Hematopoietic multipotent progenitor cell treated with erythropoietin and hydrocortisone succinate and interleukin-3 and kit ligand, for 8 days (in vitro differentiated cells): ENCODE measurements at regions not wholly inside any gene's neighbourhood (a gene's known extent, or its start where the extent isn't known, plus 50 kb on each side); places are given as distances from the start of the nearest gene placed in this dataset.

Experiments
- DNase-seq: peaks from one replicate; pipeline ENCODE4 v3.0.0-alpha.2; 2015

DNA sequence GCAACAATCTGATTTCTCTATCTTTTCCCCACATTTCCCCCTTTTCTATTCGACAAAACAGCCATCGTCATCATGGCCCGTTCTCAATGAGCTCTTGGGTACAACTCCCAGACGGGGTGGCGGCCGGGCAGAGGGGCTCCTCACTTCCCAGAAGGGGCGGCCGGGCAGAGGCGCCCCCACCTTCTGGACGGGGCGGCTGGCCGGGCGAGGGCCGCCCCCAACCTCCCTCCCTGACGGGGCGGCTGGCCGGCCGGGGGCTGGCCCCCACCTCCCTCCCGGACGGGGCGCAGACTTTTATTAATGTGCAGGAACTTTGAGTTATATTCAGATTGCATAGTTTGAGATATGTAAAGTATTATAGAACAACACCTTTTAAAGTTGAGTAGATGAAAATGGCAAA lies 64.4 kb upstream of the HPGD start:
- no peak for DNase-seq

DNA sequence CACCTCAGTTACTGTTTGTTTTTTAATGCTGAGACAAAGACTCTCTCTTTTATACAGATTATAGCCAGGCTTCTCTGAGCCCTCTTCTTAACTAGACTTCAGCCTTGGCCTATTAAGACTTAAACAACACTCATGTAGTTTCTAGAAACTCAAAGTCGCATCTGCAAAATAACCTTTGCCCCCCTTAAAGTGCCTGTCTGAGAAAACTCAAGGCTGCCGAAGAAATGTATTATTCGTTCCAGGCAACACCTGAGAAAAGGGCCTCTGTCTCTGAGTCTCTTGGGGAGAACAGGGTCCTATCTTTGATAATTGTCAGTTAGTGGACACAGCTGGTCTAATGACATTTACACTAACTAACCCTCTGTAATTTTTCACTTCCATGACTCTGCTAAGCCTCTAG lies 60.8 kb upstream of the HPGD start:
- DNase-seq: no peak

DNA sequence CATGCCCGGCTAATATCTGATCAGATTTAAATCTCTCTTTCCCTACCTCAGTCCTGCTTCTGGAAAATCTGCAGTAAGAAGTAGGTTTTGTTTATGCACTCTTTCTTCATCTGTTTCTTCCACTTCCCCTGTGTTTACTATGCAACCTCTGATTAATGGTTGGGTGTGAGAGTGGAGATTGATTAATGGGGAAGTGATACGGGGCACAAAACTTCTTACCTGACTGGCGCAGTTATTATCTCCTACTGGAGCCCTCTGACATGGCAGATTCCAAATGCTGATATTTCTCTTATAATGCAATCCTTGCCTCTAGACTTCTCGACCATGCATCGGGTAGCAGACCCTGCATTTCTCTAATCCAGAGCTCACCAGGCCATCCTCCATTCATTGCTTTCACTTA lies 60.2 kb upstream of the HPGD start:
- no peak for DNase-seq

DNA sequence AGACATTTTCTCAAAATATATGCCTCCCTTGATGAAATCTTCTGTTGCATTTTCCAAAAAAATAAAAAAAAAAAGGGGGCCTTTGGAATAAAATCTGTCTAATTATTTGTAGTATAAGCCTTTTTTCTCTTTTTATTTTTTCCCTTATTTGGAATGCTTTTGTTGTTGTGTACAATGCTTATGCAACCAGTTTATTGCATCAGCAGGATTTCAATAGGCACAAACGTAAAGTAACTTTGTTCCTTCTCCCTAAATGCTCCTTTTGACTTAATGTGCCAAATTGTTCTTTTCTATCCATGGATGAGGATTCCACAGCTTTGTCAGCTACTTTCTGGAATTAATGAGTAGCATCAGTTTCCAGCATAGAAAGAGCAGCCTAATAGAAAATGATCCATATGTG lies 59.6 kb upstream of the HPGD start:
- DNase-seq: no peak

GRCh38 chr4:174580597-174580996 lies 58.3 kb upstream of the HPGD start:
- DNase-seq: peak; percentile 66

GRCh38 chr4:174579421-174579820 lies 57.1 kb upstream of the HPGD start:
- DNase-seq: no peak

DNA sequence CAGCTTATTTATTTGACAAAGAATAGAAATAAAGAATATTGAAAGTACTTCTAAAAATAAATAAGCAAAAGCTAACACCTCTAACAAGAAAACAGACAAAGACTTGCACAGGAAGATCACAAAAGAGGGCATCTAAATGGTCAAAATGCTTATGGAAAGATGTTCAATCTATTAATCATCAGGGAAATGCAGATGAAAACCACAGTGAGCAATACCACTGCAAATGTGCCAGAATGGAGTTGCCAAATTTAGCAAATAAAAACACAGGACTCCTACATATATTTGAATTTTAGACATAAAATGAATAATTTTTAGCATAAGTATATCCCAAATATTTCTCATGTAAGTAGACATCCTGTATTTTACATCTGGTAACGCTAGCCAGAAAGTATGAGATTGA lies 56.1 kb upstream of the HPGD start:
- DNase-seq: no peak

- no peak for DNase-seq
Measured at GRCh38 chr4:174575436-174575835, 53.1 kb upstream of the HPGD start.
